Fibroblast of the aortic adventitia (primary cell): ENCODE measurements at regions not wholly inside any gene's neighbourhood (a gene's known extent, or its start where the extent isn't known, plus 50 kb on each side); places are given as distances from the start of the nearest gene placed in this dataset.
"Not testable (repeated sequence)": the region's sequence is repeated elsewhere in the genome, so short reads cannot be mapped to it uniquely, and the experiment has no call there.

Source experiments
- DNase-seq: peaks from one replicate; pipeline ENCODE4 v3.0.0-alpha.2; 2010; ENCODE audit warnings: low read depth
- H3K4me3 ChIP-seq: 2 replicates; pipeline ENCODE4 v1.5.1; 2011; ENCODE audit warnings: low read depth, mild to moderate bottlenecking, control low read depth, low read length, moderate library complexity
- TF ChIP-seq, protein P1 (sequence below): IDR thresholded peaks from 2 replicates; pipeline ENCODE4 v1.5.1; 2011; ENCODE audit warnings: mild to moderate bottlenecking, low read length, control low read depth, inconsistent platforms; ENCODE audit not compliant: insufficient read depth

DNA sequence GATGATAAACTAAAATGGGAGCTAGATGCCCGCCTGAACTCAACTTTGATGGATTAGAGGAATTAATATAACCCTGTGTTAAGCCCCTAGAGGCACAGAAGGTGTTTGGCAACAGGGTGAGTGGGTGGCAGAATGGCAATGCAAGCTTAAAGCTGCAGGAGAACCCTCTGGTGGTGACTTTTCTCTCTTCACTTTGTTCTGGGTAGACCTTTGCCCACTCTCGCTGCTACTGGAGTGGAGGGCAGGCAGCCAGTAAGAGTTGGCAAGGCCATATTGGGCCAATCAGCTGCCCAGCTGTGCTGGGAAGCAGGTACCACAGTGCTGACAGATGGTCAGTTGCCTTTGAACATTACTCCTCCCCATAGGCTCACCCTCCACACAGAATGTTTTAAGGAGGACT lies 468.2 kb downstream of the MMUT start:
- H3K4me3 ChIP-seq, result no peak overlapping the region
- TF ChIP-seq, protein P1, sequence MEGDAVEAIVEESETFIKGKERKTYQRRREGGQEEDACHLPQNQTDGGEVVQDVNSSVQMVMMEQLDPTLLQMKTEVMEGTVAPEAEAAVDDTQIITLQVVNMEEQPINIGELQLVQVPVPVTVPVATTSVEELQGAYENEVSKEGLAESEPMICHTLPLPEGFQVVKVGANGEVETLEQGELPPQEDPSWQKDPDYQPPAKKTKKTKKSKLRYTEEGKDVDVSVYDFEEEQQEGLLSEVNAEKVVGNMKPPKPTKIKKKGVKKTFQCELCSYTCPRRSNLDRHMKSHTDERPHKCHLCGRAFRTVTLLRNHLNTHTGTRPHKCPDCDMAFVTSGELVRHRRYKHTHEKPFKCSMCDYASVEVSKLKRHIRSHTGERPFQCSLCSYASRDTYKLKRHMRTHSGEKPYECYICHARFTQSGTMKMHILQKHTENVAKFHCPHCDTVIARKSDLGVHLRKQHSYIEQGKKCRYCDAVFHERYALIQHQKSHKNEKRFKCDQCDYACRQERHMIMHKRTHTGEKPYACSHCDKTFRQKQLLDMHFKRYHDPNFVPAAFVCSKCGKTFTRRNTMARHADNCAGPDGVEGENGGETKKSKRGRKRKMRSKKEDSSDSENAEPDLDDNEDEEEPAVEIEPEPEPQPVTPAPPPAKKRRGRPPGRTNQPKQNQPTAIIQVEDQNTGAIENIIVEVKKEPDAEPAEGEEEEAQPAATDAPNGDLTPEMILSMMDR, result no peak
- no peak for DNase-seq

DNA sequence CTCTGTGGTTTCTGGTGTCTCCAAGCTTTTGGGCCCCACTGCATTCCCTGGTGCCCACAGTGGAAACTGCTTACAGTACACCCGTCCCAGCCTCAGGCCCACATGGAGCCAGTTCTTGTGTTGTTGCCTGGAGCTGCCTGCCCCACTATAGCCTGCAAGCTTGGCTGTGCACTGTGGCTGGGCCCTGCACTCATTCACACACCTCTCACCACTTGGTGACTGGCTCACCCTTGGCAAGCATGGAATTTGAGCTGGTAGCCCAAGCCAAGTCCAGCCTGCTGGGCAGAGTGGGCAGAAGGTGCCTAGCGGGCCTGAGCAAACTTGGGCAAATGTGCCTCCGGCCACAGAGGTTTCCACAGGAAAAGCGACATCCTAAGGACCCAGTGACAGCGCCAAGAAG lies 472.3 kb downstream of the MMUT start:
- H3K4me3 ChIP-seq, result no peak overlapping the region
- DNase-seq, result no peak
- TF ChIP-seq, protein P1, result no peak

DNA sequence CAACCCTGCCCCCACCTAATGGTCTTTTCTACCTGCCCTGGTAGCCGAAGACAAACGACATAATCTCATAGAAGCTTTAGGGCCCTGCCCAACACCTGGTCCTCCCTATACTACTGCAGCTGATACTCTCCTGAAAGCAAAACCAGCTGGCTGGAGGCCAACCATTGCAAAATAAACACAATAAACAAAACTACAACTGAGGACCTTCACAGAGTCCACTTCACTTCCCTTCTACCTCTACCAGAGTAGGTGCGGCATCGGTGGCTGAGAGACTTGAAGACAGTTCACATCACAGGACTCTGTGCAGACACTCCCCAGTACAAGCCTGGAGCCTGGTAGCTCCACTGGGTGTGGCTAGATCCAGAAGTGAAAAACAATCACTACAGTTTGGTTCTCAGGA lies 476.2 kb downstream of the MMUT start:
- TF ChIP-seq, protein P1, result no peak
- H3K4me3 ChIP-seq, result no peak overlapping the region
- no peak for DNase-seq

DNA sequence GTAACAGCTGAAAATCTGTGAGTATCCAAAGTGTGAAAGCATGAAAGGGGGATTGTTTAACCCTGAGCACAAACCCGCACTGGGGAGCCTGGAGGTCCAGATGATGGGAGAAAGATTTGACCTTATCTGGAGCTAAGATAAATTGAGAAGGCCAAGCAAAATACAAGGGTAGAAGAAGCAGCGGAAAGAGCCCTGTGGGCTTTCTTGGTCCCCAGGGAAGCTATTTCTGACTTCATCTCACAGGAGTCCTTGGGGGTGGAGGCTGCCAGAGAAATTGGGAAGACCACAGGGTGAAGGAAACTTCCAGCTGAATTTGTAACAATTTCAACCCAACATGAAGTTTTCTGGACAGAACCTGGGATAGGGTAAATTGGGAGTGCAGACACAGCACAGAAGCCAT lies 476.9 kb downstream of the MMUT start:
- H3K4me3 ChIP-seq, result no peak overlapping the region
- DNase-seq, result no peak
- TF ChIP-seq, protein P1, result no peak

DNA sequence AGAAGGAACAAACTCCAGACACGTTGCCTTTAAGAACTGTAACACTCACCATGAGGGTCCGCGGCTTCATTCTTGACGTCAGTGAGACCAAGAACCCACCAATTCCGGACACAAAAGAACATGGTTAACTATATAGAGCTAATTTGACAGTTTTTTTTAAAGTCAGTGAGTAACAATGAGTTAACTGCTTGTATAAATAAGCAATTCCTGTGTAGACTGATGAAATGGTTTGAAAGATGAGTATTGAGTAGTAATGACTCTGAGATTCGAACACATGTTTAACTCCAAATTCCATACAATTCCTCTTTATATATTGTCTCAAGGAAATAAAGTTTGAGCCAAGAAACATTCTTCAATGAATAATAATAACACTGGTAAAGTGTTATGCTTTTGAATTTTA lies 478.0 kb downstream of the MMUT start:
- DNase-seq, result peak; percentile 48
- H3K4me3 ChIP-seq, result no peak overlapping the region
- TF ChIP-seq, protein P1, result no peak

DNA sequence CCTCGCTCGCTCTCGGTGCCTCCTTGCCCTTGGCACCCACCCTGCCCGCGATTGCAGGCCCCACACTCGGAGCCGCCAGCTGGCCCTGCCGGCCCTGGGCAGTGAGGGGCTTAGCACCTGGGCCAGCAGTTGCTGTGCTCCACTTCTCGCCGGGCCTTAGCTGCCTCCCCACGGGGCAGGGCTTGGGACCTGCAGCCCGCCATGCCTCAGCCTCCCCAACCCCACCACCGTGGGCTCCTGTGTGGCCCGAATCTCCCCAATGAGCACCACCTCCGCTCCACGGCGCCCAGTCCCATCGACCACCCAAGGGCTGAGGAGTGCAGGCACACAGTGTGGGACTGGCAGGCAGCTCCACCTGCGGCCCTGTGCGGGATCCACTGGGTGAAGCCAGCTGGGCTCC lies 479.1 kb downstream of the MMUT start:
- not testable (repeated sequence) for DNase-seq, H3K4me3 ChIP-seq

DNA sequence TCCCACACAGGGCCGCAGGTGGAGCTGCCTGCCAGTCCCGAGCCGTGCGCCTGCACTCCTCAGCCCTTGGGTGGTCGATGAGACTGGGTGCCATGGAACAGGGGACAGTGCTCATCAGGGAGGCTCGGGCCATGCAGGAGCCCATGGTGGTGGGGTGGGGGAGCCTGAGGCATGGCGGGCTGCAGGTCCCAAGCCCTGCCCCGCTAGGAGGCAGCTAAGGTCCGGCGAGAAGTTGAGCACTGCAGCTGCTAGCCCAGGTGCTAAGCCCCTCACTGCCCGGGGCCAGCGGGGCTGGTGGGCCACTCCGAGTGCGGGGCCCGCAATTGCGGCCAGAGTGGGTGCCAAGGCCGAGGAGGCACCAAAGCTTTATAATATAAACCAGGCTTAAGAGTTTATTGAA lies 479.7 kb downstream of the MMUT start:
- no peak for DNase-seq
- TF ChIP-seq, protein P1, result no peak
- no peak overlapping the region for H3K4me3 ChIP-seq
